Hepatocyte (in vitro differentiated cells): ENCODE measurements at regions not wholly inside any gene's neighbourhood (a gene's known extent, or its start where the extent isn't known, plus 50 kb on each side); places are given as distances from the start of the nearest gene placed in this dataset.

Experiments
- DNase-seq: peaks from one replicate; pipeline ENCODE4 v3.0.0-alpha.2; 2016; ENCODE audit warnings: low spot score
- H2AFZ ChIP-seq: fragments of 200-600 bp; sonication (generic); 2 replicates; pipeline ENCODE4 v1.6.0; 2016; ENCODE audit warnings: antibody characterized with exemption, mild to moderate bottlenecking
- H3K27ac ChIP-seq: fragments of 200-600 bp; sonication (generic); 2 replicates; pipeline ENCODE4 v1.5.1; 2016; ENCODE audit warnings: mild to moderate bottlenecking
- H3K27me3 ChIP-seq: fragments of 200-600 bp; sonication (generic); 2 replicates; pipeline ENCODE4 v1.6.1; 2016
- H3K36me3 ChIP-seq: fragments of 200-600 bp; sonication (generic); replicated peaks from 2 replicates; pipeline ENCODE4 v1.5.1; 2016; ENCODE audit warnings: low read depth; ENCODE audit not compliant: insufficient read depth
- H3K4me1 ChIP-seq: fragments of 200-600 bp; sonication (generic); 2 replicates; pipeline ENCODE4 v1.5.1; 2016; ENCODE audit warnings: mild to moderate bottlenecking, moderate library complexity; ENCODE audit not compliant: insufficient read depth
- H3K4me2 ChIP-seq: fragments of 200-600 bp; sonication (generic); 2 replicates; pipeline ENCODE4 v1.6.0; 2016
- H3K4me3 ChIP-seq: fragments of 200-600 bp; sonication (generic); 2 replicates; pipeline ENCODE4 v1.5.1; 2016; ENCODE audit warnings: mild to moderate bottlenecking
- H3K79me2 ChIP-seq: fragments of 200-600 bp; sonication (generic); 2 replicates; pipeline ENCODE4 v1.6.0; 2017; ENCODE audit warnings: mild to moderate bottlenecking
- H3K9me2 ChIP-seq: fragments of 200-600 bp; sonication (generic); replicated peaks from 2 replicates; pipeline ENCODE4 v1.6.0; 2017; ENCODE audit warnings: mild to moderate bottlenecking; ENCODE audit not compliant: insufficient read depth
- H3K9me3 ChIP-seq: fragments of 200-600 bp; sonication (generic); 2 replicates; pipeline ENCODE4 v1.5.1; 2016; ENCODE audit warnings: low read depth, mild to moderate bottlenecking
- H4K20me1 ChIP-seq: fragments of 200-600 bp; sonication (generic); 2 replicates; pipeline ENCODE4 v1.6.0; 2016; ENCODE audit warnings: mild to moderate bottlenecking; ENCODE audit not compliant: insufficient read depth, poor library complexity, severe bottlenecking
- CTCF ChIP-seq: fragments of 200-600 bp; sonication (generic); IDR thresholded peaks from 2 replicates; pipeline ENCODE4 v1.5.1; 2016; ENCODE audit warnings: antibody characterized with exemption, mild to moderate bottlenecking; ENCODE audit not compliant: poor library complexity
- EZH2 ChIP-seq: fragments of 200-600 bp; sonication (generic); IDR thresholded peaks from 2 replicates; pipeline ENCODE4 v1.6.1; 2016; ENCODE audit warnings: antibody characterized with exemption, mild to moderate bottlenecking, borderline replicate concordance
- EZH2phosphoT487 ChIP-seq: fragments of 200-600 bp; sonication (generic); IDR thresholded peaks from one replicate; pipeline ENCODE4 v1.6.1; 2018; ENCODE audit warnings: antibody characterized with exemption, mild to moderate bottlenecking, low read depth, moderate library complexity; ENCODE audit not compliant: unreplicated experiment, severe bottlenecking
- WGBS: methylation state at CpG from one replicate; pipeline ENCODE4 v1.1.6; 2016; ENCODE audit warnings: low lambda C conversion rate; ENCODE audit errors: missing lambda C conversion rate; 5-methylcytosine and 5-hydroxymethylcytosine counted together

- Histone ChIP-seq H3K4me2 (no peak overlapping the region), H3K9me3 (no peaks in the 10 kb centered on the region), H2AFZ (no peak overlapping the region), H3K36me3 (no peaks in the 10 kb centered on the region), H3K79me2 (no peaks in the 10 kb centered on the region), H3K27me3 (no peaks in the 10 kb centered on the region), H3K4me3 (no peak overlapping the region), H3K4me1 (no peaks in the 10 kb centered on the region), H3K27ac (no peak overlapping the region), H4K20me1 (no peaks in the 10 kb centered on the region), H3K9me2 (no peaks in the 10 kb centered on the region)
- no peak for TF ChIP-seq EZH2
- no peak for TF ChIP-seq CTCF
- no peak for TF ChIP-seq EZH2phosphoT487
- WGBS, result 82% methylated on average over 3 of the region's 3 CpGs
- no peak for DNase-seq
Measured at GRCh38 chr7:18117482-18117881, 89.8 kb upstream of the PRPS1L1 start.

GRCh38 chr7:18119985-18120384, 92.3 kb upstream of the PRPS1L1 start:
- H3K27ac ChIP-seq, result no peak overlapping the region
- no peaks in the 10 kb centered on the region for H3K9me2 ChIP-seq
- H3K36me3 ChIP-seq, result no peaks in the 10 kb centered on the region
- TF ChIP-seq CTCF (peak; percentile 10), EZH2phosphoT487 (no peak)
- H2AFZ ChIP-seq, result no peak overlapping the region
- no peak for DNase-seq
- H3K9me3 ChIP-seq, result no peaks in the 10 kb centered on the region
- no peaks in the 10 kb centered on the region for H4K20me1 ChIP-seq
- H3K79me2 ChIP-seq, result no peaks in the 10 kb centered on the region
- no peak overlapping the region for H3K4me3 ChIP-seq
- no peaks in the 10 kb centered on the region for H3K4me1 ChIP-seq
- H3K27me3 ChIP-seq, result no peaks in the 10 kb centered on the region
- H3K4me2 ChIP-seq, result no peak overlapping the region

DNA sequence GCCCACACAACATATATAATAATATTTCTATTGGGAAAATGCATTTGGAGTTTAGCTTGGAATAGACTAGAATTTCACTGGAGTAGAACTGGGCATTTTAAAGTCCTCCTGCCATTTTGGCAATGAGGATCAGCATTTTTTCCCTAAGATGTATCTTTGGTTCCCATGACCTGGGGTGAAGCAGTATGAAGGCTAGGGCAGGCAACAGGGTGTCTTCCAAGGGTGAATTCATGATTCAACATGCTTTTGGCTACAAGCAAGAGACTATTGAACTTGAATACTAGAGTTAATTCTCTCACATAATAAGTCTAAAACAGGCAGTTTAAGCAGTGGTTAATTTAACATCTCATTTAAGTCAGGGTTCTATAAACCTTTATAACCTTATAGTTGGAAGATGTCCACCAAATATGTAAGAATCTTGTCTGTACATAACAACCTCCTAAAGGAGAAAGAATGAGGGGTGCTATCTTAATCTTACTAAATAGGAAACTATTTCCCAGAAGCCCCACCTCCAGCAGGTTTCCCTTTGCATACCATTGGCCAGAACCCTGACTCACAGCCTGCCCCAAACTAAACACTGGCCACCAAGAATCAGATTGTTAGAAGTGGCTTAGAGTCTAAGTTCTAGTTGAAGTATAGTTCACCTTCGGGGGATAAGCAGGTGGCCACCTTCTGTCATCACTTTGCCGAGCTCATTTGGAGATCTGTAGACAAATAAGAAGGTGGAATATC, 96.0 kb upstream of the PRPS1L1 start:
- Histone ChIP-seq H3K4me1 (peaks cover 6% of the 10 kb centered on the region), H3K9me3 (no peaks in the 10 kb centered on the region), H3K27me3 (no peaks in the 10 kb centered on the region), H3K4me3 (no peak overlapping the region), H2AFZ (no peak overlapping the region), H3K79me2 (no peaks in the 10 kb centered on the region), H3K9me2 (no peaks in the 10 kb centered on the region), H3K27ac (no peak overlapping the region), H3K4me2 (no peak overlapping the region), H3K36me3 (no peaks in the 10 kb centered on the region), H4K20me1 (no peaks in the 10 kb centered on the region)
- WGBS, result 85% methylated on average over 2 of the region's 2 CpGs
- TF ChIP-seq EZH2phosphoT487 (no peak), EZH2 (no peak)
- DNase-seq, result no peak

DNA sequence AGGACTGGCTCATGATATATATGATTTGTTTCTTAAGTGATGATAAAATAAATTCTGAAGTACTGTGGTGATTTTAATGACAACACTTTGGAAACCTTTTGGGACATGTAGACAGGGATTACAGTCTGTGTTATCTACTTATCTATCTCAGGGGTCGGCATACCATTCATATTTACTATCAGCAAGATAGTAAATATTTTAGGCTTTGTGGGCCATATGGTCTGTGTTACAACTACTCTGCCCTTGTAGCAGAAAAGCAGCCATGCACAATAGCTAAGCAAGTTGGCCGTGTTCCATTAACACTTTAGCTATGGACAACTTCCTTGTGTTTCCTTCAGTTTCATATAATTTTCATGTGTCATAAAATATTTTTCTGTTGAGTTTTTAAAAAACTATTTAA, 97.8 kb upstream of the PRPS1L1 start:
- no peak overlapping the region for H2AFZ ChIP-seq
- H3K4me3 ChIP-seq, result no peak overlapping the region
- no peaks in the 10 kb centered on the region for H3K9me2 ChIP-seq
- TF ChIP-seq CTCF (no peak), EZH2phosphoT487 (no peak), EZH2 (no peak)
- H4K20me1 ChIP-seq, result no peaks in the 10 kb centered on the region
- H3K79me2 ChIP-seq, result no peaks in the 10 kb centered on the region
- DNase-seq, result peak; percentile 26
- no peak overlapping the region for H3K27ac ChIP-seq
- H3K4me1 ChIP-seq, result peaks cover 6% of the 10 kb centered on the region
- H3K36me3 ChIP-seq, result no peaks in the 10 kb centered on the region
- H3K4me2 ChIP-seq, result peak overlapping the region; percentile 5
- H3K9me3 ChIP-seq, result no peaks in the 10 kb centered on the region
- 28% methylated on average over 2 of the region's 2 CpGs for WGBS
- H3K27me3 ChIP-seq, result no peaks in the 10 kb centered on the region
